H54 (cell line): ENCODE measurements at regions not wholly inside any gene's neighbourhood (a gene's known extent, or its start where the extent isn't known, plus 50 kb on each side); places are given as distances from the start of the nearest gene placed in this dataset.
A peak's percentile ranks its signal among the peaks of the same experiment; 100 is the strongest.

Experiments used
- DNase-seq: peaks from one replicate; pipeline ENCODE4 v3.0.0; 2011; ENCODE audit warnings: low spot score, mixed read lengths; ENCODE audit not compliant: insufficient read length
- FAIRE-seq: peaks from 3 replicates; lab custom pipeline; 2011; peaks lifted over from hg19 to GRCh38; lab: Jason Lieb, UNC
- POLR2A ChIP-seq: IDR thresholded peaks from 2 replicates; pipeline ENCODE4 v1.6.1; 2011; ENCODE audit warnings: low read depth, mild to moderate bottlenecking, low read length

- TF ChIP-seq POLR2A = no peak
- DNase-seq (no peak), FAIRE-seq (no peak)
Measured at GRCh38 chr6:43973357-43973756, 153.9 kb downstream of the MRPL14 start.

GRCh38 chr6:43972913-43973300 lies 154.3 kb downstream of the MRPL14 start:
- DNase-seq (peak; percentile 57), FAIRE-seq (peak; percentile 11)
- TF ChIP-seq POLR2A = no peak

GRCh38 chr6:43972179-43972912 lies 154.9 kb downstream of the MRPL14 start:
- DNase-seq (no peak), FAIRE-seq (no peak)
- 0 out of 2 replicates have a peak, but pooled peaks have one; percentile 2 for TF ChIP-seq POLR2A

- FAIRE-seq (no peak), DNase-seq (no peak)
- no peak for TF ChIP-seq POLR2A
Measured at GRCh38 chr6:43971776-43972126, 155.5 kb downstream of the MRPL14 start.

GRCh38 chr6:43970913-43971775 lies 156.1 kb downstream of the MRPL14 start:
- FAIRE-seq (no peak), DNase-seq (no peak)
- TF ChIP-seq POLR2A = no peak

GRCh38 chr6:43970068-43970912 lies 157.0 kb downstream of the MRPL14 start:
- FAIRE-seq = no peak
- no peak for TF ChIP-seq POLR2A
- DNase-seq = no peak

GRCh38 chr6:43969158-43969981 lies 157.9 kb downstream of the MRPL14 start:
- no peak for TF ChIP-seq POLR2A
- DNase-seq (no peak), FAIRE-seq (no peak)

- DNase-seq (no peak), FAIRE-seq (no peak)
Measured at GRCh38 chr6:43968110-43968965, 158.9 kb downstream of the MRPL14 start.

GRCh38 chr6:43967719-43968091 lies 159.5 kb downstream of the MRPL14 start:
- FAIRE-seq (no peak), DNase-seq (no peak)
- TF ChIP-seq POLR2A = no peak

More at GRCh38 chr6:43968110-43968965, 158.9 kb downstream of the MRPL14 start:
- no peak for TF ChIP-seq POLR2A

GRCh38 chr6:43966853-43967718 lies 160.2 kb downstream of the MRPL14 start:
- DNase-seq (no peak), FAIRE-seq (no peak)
- no peak for TF ChIP-seq POLR2A

- FAIRE-seq = no peak
- TF ChIP-seq POLR2A = no peak
- no peak for DNase-seq
Measured at GRCh38 chr6:43966374-43966658, 160.9 kb downstream of the MRPL14 start.
